ENCODE measurements at regions not wholly inside any gene's neighbourhood (a gene's known extent, or its start where the extent isn't known, plus 50 kb on each side); places are given as distances from the start of the nearest gene placed in this dataset.

DNA sequence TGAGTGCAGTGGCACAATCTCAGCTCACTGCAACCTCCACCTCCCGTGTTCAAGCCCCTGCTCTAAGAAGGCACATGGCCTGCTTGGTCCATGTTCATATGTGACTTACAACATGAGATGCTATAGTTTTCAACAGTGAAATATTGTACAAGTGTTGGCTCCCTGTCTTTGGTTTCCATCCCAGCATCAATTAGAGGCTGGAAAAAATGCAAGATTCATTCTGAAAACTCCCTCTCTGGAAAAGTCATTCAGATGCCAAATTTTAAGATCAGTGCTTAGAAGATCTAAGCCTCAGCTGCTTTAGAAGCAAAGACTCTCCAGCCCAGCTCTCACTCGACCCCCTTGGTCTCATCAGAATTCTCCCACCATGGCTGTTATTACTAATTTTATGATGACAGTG, 398.9 kb downstream of the KIF16B start:
- DNase-seq, result no peak

DNA sequence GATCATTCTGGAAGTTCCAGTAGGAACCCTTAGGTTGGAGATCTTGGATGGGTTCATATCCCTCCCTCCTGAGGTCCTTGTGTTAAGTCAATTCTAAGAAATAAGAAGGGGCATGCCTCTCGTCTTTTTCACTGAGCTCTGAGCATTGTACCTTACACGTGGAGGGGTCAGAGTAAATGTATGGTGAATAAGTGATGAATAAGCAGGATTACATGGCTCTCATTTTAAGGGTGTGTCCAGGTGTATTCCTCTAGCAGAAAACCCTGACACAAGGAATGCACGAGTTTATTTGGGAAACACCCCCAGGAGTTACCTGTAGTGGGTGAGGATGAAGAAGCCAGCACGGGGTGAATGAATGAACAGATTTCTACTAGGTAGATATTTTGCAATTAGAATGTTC, 400.2 kb downstream of the KIF16B start:
- no peak for DNase-seq

DNA sequence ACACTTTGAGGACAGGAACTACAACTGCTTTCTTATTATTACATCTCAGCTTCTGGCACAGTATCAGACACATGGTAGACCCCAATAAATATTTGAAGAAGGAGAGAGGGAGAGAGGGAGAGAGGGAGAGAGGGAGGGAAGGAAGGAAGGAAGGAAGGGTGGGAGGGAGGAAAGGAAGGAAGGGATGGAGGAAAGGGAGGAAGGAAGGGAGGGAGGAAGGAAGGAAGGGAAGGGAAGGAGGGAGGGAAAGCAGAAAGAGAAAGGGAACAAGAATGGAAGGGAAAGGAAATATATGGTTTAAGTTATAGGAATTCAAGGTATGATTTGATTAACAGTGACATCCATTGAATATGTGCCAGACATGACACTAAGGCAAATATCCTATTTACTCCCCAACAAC, 402.1 kb downstream of the KIF16B start:
- DNase-seq, result no peak

DNA sequence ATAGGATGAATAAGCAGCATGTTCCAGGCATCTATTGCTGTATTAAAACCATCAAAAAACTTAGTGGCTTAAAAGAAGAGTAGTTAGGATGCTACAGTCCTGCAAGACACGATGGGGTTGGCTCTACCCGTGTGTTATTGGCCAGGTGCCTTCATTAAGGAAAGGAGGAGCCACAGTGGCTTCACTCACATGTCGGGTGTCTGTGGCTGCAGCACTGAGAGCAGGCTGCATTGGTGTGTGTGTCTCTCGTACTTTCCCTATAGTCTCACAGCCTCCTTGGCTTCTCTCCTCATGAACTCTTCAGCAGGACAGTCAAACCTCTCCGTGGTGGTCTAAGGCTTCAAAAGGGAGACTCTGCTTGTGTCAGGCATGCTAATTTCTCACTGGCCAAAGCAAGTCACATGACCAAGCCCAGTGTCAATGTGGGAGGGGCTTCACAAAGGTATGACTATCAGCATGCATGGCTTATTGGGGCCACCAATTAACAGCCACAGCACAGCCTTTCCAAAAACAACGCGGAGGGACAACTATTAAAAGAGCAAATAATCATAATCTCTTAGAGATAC, 402.8 kb downstream of the KIF16B start:
- DNase-seq, result no peak

DNA sequence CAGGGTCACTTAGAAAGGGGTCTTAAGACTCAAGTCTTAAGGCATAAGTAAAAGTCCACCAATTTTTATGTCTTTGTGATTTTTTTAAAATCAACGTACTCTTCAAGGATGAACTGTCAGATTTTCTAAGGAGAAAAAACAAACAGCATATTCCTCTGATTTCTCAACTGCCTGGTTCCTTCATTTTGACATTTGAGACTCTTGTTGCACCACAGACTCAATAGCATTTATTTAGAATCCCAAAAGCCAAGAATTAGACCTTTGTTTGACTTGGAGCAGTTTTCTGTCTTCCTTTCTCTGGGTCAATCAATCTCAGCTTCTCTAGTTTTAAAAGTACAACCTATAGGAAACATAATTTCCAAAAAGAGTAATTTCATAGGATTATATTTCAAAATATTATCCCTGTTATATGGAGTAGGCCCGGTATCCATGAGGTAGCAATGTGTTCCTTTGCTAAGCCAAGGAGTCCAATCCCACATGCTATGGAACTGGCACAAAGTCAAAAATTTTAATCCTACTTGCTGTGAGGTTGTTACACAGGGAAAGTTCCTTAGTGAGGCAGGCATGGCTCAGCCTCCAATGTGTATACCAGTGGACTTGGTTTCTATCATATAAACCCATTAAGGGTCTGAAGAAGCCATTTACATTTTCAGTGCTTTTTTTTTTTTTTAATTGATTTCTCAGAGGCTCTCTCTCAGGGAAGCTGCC, 405.7 kb downstream of the KIF16B start:
- DNase-seq, result no peak

DNA sequence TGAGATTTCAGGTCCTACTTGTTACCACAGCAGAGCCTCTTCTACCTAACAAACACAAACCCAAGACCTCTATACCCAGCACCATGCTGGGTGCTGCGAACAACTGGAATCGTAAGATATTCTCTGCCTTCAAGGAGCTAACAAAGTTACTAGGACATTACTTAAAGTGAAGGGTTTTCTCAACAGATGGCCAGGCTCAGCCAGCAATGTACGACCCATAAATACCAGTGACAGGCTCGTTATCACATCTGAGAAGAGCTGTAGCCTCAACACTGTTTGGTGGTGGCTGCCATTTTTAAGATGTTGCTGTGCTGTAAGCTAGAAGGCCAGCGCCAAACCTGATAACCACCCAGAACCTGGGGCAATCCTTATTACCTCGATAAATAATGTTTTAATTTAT, 406.5 kb downstream of the KIF16B start:
- DNase-seq, result no peak

DNA sequence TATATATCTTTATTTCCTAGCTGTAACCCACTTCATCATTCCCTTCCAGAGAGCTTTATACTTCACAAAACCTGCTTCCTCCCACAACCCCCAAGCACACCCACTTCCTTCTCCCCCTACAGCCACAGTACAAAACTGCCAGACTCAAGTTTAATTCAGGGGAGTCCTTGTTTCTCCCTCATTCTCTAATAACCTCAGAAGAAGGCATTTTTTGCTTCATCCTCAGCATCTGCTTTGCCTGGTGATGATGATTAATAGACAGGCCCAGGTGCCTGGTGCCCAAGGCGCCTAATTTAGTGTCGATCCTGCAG, 414.3 kb downstream of the KIF16B start:
- DNase-seq, result no peak

DNA sequence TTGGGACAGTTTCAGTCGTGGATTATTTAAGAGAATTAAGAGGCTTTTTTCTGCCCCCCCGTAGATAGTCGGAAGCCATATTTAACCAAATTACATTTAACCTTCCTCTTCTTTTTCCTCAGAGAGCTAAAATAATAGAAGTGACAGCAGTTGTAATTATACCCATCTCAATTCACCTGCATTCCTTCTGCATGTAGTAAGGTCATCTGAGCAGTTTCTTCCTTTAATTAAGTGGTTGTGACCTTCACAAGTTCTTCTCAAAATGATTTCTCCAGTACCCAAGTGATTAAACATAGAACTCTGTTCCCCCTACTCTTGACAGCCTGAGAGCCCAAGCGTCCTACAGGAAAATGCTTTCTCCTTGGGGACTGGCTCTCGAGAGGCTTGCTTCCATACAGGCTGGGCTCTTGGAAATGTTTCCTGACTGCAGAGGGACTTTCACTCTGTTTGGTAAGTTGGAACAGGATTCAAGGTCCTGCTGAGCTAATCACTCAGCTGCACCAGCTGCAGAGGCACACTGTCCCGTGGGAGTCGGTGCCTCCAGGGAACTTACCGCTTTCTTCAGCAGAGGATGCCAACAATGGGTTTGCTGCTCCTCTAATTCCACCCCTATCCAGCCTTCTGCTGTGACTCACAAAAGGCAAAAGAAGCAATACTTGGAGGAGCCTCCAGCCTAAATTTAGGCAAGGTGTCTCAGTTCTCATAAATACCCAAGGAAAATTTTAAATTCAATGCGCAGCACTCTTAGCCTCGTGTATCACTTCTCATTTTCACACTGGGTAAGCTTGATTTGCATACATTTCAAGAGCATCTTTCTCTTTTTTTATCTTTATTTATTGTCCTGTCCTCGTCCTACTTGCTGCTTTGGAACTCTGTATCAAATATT, 414.9 kb downstream of the KIF16B start:
- DNase-seq, result no peak

DNA sequence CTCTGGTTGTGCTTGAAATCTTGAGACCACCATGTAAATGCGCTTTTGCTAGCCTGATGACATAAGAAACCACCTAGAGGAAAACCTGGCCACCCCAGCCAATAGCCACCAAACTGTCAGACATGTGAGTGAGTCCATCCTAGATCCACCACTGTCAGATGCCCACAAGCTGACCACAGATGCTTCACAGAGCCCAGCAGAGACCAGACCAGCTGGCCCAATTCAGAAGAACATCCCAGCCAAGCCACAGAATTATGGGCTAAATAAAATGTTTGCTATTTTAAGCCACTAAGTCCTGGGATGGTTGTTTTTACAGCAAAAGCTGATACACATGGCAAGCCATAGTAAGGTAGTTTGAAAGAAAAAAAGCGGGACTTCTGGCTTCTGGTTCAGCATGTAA, 425.3 kb downstream of the KIF16B start:
- no peak for DNase-seq

DNA sequence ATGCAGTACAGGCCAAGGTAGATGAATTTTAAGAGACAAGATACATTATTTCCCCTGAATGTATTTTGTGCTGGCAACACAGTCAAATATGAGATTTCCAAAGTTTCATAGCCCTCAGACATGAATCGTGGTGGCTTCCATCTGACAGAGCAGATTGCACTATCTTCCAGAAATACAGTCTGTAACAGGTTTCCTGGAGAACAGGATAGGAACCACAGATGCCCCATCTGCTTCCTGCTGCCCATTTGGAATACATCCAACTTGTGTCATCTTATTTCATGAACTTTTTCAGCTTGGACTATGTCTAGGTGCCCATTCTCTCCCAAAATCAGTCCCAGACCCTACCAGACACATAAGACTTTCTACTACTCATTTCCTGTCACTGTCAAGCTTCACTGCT, 426.0 kb downstream of the KIF16B start:
- no peak for DNase-seq

DNA sequence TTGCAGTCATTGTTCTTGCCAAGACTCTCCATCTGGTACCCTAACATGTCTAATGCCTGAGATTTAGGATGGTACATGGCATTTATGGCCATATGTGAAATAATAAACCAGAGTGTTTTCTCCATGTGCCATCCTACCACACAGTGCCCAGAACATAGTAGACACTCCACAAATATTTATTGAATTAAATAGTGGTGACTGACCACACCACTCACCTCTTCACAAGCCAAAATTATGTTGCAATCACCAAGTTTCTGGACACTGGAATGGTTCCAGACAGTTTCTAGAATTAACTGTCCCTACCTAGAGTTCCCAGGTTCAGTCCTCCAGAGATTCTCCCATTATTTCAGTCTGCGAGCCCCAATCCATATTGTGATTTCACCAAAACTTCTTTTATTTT, 427.3 kb downstream of the KIF16B start:
- no peak for DNase-seq

DNA sequence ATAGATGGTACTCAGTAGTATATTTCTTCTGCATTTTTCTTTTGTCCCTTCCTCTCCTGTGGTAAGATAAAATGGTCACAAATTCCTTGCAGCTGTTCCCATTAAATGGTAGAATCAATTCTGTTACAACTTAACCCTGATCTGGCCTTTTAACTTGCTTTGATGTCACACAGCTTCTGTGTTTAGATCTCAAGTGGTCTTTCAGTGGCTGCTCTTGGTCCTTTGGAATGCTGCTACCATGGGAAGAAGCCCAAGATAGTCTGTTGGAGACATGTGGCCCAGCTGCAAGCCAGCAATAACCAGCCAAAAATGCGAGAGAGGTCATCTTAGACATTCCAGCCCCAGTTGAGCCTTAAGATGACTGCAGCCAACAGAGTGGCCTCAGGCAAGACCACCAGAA, 429.7 kb downstream of the KIF16B start:
- no peak for DNase-seq

DNA sequence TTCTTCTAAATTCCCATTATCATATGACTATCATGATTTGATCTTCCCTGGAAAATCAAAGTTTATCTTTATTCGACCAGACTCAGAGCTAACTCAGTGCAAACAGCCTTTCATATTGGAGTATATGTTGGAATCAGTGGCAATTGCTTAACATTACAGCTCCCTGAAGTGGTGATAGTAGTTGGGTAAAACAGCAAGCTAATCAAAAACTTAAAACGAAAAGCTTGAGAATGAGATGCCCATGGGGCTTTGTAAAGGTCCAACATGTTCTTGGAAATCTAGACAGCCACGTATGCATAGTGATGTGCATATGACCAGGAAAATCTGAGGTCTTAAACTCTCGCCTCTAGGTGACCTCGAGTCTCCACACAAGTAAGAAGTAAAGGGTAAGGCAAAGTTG, 437.6 kb downstream of the KIF16B start:
- DNase-seq, result no peak

DNA sequence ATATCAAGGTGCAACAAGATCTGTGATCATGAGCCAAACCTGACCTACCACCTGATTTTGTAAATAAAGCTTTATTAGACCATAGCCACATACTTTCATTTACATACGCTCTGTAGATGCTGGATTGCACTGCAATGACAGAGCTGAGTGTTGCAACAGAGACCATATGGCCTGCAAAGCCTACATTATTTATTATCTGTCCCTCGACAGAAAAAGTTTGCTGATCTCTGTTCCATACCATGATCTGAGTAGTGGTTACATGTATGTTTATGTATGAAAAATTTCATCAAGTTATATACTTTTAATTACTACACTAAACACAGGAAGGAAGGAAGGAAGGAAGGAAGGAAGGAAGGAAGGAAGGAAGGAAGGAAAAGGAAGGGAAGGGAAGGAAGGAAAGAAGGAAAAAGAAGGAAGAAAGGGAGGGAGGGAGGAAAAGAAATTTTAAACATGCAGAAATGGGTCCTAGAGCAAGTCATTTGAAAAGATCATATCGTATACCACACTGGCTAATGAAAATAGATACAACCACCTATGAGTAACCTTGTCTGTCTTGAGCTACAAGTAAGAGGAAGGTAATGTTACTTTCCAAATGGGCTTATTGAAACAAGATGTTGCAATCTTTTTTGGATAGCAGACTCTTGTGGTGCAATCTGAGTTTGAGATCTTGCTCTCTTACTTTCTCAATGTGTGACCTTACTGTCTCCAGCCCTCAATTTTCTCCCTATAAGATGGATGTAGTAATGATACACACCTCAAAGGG, 441.0 kb downstream of the KIF16B start:
- DNase-seq, result no peak

DNA sequence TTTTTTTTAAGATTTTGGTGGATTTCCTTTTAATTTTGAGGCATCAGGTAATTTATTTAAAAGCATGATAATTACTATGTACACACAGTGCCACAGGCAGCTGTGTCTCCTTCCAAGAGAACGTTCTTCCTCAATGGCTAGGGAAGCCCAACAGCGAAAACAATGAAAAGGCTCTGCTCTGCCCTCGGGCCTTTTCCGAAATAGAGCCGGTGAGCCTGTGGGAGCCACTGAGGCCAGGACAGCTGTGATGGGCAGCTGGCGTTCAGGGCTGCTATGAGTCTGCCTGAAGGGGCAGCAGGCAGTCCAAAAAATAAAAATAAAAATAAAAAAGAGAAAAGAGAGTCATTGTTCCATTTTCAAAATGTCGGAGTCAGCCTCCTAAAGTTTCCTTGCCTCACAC, 443.8 kb downstream of the KIF16B start:
- no peak for DNase-seq

DNA sequence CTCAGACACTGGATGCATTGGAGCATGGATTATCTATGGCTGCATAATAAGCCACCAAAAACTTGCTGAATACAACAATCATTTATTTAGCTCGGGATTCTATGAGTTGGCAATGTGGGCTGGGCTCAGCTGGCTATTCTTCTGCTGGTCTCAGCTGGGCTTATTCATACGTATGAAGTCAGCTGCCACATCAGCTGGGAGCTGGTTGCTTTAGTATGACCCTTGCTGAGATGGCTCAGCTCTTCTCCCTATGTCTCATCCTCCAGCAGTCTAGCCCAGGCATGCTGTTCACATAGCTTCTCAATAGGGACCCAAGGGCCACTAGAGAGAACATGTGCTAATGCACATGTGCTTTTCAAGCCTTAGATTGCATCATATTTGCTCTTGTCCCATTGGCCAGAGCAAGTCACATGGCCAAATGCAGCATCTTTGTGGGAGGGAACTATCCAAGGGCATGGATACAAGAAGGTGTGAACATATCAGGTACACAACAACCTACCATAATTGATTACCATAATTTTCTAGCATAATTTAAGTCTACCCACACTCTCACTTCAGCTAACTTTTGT, 444.6 kb downstream of the KIF16B start:
- no peak for DNase-seq

DNA sequence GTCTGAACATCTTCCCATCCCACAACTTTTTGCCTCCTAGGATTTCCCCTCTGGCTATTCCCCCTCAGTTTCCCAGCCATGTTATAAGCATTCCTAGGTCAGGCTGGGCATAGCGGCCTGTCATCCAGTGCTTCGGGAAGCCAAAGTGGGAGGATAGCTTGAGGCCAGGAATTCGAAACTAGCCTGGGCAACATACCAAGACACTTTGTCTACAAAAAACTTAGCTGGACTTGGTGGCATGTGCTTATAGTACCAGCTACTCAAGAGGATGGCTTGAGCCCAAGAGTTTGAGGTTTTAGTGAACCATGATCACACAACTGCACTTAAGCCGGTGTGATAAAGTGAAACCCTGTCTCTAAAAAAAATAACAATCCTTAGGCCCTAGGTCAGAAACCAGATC, 447.4 kb downstream of the KIF16B start:
- DNase-seq, result no peak

DNA sequence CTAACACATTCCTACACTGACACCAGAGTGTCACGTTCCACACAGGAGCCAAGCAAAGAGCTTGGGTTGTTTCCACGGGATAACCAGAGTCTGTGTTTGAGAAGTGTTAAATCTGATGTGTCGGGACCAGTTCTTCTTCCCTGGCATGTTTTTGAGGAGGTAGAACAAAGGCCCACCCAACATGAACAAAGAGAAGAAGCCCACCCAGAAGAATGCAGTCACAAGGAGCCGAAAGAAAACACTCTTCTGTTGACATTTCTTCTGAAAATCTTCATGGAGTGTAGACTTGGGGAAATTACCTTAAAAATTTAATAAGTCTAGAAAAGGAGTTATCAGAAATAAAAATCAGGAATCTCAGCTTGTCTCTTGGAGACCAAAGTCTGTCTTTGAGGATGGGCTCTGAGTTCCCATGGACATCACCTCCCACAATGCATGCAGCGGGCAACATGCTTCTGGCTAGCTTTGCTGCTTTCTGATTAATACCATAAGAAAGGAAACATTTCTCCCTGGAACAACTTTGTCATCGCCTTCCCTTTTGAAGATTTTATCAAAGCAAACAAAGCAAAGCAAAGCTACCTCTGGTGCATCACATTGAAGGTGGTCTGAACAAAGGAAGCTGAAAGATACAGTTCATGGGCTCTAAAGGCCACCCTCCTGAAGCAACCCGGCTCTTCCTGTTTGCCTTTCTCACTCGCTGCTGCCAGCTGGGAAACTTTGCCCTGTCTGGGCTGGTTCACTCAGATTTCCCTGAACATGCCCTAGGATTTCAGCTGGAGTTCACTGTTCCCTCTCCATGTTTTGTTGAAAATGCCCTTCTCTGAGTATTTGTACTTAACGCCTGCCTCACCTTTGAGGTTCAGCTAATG, 448.1 kb downstream of the KIF16B start:
- DNase-seq, result no peak

DNA sequence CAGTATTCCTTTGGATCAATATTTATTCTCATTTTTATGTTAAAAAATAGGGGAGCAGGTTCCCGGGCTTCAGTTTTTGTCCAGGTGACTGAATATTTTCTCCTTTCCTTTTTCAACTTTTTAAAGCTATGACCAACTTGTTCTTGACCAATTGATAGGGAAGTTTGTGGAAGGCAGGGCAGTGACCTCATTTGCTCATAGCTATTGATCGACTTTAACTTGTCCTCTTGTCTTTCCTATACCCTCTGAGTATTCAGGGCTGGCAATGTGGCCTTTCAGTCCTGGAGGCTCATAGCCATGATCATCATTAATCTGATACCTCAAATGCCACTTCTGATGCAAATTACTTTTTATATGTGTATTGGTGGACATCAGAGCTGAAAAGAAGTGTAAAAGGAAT, 448.8 kb downstream of the KIF16B start:
- DNase-seq, result no peak

DNA sequence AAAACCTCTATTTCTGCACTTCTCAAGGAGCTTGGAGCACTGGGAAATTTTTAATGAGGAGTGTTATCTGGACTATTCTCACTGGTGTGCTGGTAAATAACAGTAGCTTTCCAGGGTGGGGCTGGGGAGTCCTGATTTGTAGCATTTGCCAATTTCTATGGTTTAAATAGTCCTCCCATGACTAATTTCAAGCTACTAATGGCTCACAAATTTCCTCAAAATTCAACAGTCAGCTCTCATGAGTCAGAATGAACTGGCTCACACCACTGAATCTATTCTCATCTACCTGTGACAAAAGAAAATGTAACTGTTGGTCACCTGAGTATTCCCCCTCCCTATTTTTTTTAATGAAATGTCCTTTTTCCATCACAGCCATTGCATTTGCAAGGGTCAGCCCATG, 449.6 kb downstream of the KIF16B start:
- DNase-seq, result no peak

DNA sequence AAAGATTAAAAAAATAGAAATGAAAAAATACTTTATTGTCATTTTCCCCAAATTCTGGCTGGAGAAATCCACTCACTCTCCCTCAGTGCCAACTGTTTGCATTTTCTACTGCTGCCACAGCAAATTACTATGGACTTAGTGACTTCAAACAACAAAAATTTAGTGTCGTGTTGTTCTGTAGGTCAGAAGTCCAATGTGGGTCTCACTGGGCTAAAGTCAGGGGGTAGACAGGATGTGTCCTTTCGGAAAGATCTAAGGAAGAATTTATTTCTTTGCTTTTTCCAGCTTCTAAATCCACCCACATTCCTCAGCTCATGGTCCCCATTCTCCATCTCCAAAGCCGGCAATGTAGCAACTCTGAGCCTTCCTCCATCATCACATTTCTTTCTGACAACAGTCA, 453.3 kb downstream of the KIF16B start:
- DNase-seq, result no peak

DNA sequence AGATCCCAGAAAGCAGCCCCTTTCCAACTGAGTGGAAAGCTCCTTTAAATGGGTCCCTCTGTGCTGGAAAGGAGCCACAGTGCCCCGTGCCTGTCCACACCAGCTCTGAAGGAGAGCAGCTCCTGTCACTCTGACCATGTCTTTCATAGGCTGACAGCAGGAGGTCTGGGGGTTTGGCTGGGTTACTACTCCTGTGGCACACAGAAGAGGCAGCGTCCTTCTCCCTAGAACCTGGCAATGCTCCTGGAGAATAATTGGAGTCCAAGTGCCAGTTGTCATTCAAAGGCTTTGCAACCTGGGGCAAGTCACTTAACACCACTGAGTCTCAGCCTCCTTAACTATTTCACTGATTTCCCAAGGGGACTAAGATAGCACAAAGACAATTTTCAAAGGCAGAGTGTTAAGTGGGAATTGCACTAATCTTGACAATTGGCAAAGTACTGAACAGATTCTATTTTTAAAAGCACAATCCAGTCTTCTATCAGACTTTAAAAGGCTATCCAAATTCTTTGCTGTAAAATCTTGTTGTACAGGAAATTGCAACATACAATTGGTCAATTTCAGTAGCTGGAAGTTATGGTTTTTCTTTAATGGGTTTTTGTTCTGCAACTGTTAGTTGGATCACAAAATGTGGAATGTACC, 457.2 kb downstream of the KIF16B start:
- no peak for DNase-seq
